GM23248 (cell line): ENCODE measurements at regions not wholly inside any gene's neighbourhood (a gene's known extent, or its start where the extent isn't known, plus 50 kb on each side); places are given as distances from the start of the nearest gene placed in this dataset.

Source experiments
- DNase-seq: peaks from one replicate; pipeline ENCODE4 v3.0.0-alpha.2; 2015
- H2AFZ ChIP-seq: fragments of 200-600 bp; sonication (generic); 2 replicates; pipeline ENCODE4 v1.6.1; 2016; ENCODE audit warnings: antibody characterized with exemption
- H3F3A ChIP-seq: fragments of 200-600 bp; sonication (generic); 2 replicates; pipeline ENCODE4 v1.6.1; 2016; ENCODE audit warnings: mild to moderate bottlenecking, antibody characterized with exemption, mixed run types; ENCODE audit not compliant: insufficient read depth
- H3K27ac ChIP-seq: fragments of 200-600 bp; sonication (generic); 2 replicates; pipeline ENCODE4 v1.5.1; 2016; ENCODE audit warnings: mild to moderate bottlenecking
- H3K27me3 ChIP-seq: fragments of 200-600 bp; sonication (generic); replicated peaks from 2 replicates; pipeline ENCODE4 v1.6.1; 2016; ENCODE audit warnings: mild to moderate bottlenecking; ENCODE audit not compliant: insufficient read depth
- H3K36me3 ChIP-seq: fragments of 200-600 bp; sonication (generic); 2 replicates; pipeline ENCODE4 v1.6.1; 2016; ENCODE audit warnings: low read depth, mild to moderate bottlenecking
- H3K4me1 ChIP-seq: fragments of 200-600 bp; sonication (generic); 2 replicates; pipeline ENCODE4 v1.6.1; 2016; ENCODE audit warnings: mild to moderate bottlenecking; ENCODE audit not compliant: insufficient read depth
- H3K4me2 ChIP-seq: fragments of 200-600 bp; sonication (generic); one replicate; pipeline ENCODE4 v1.6.1; 2016; ENCODE audit warnings: mild to moderate bottlenecking; ENCODE audit not compliant: unreplicated experiment
- H3K4me3 ChIP-seq: fragments of 200-600 bp; sonication (generic); 2 replicates; pipeline ENCODE4 v1.5.1; 2016; ENCODE audit warnings: mild to moderate bottlenecking
- H3K79me2 ChIP-seq: fragments of 200-600 bp; sonication (generic); 2 replicates; pipeline ENCODE4 v1.6.1; 2016; ENCODE audit warnings: mild to moderate bottlenecking; ENCODE audit not compliant: insufficient read depth
- H3K9ac ChIP-seq: fragments of 200-600 bp; sonication (generic); 2 replicates; pipeline ENCODE4 v1.6.1; 2016; ENCODE audit warnings: mild to moderate bottlenecking
- H3K9me2 ChIP-seq: fragments of 200-600 bp; sonication (generic); 2 replicates; pipeline ENCODE4 v1.6.1; 2016; ENCODE audit warnings: mixed run types, mild to moderate bottlenecking, moderate library complexity; ENCODE audit not compliant: insufficient read depth
- H3K9me3 ChIP-seq: fragments of 200-600 bp; sonication (generic); one replicate; pipeline ENCODE4 v1.6.1; 2017; ENCODE audit warnings: low read depth
- H4K20me1 ChIP-seq: fragments of 200-600 bp; sonication (generic); 2 replicates; pipeline ENCODE4 v1.6.0; 2016; ENCODE audit not compliant: insufficient read depth
- EZH2 ChIP-seq: fragments of 200-600 bp; sonication (generic); IDR thresholded peaks from 2 replicates; pipeline ENCODE4 v1.6.1; 2018; ENCODE audit warnings: antibody characterized with exemption, mild to moderate bottlenecking; ENCODE audit not compliant: insufficient read depth, poor library complexity, severe bottlenecking
- EZH2phosphoT487 ChIP-seq: fragments of 200-600 bp; sonication (generic); IDR thresholded peaks from 2 replicates; pipeline ENCODE4 v1.6.1; 2018; ENCODE audit warnings: antibody characterized with exemption, moderate library complexity, mild to moderate bottlenecking, low read depth; ENCODE audit not compliant: insufficient read depth
- WGBS, 2 experiments: methylation state at CpG; one replicate each; pipeline ENCODE4 v1.1.6; 2015 to 2017; ENCODE audit warnings: low lambda C conversion rate in 2 of 2, low coverage in 1 of 2; ENCODE audit errors: missing lambda C conversion rate in 2 of 2; 5-methylcytosine and 5-hydroxymethylcytosine counted together
- in situ Hi-C: fragments of 300-500 bp; cut with MboI; formaldehyde crosslinking; loops from 2 replicates; pipeline ENCODE4 v1.15.0; 2020

DNA sequence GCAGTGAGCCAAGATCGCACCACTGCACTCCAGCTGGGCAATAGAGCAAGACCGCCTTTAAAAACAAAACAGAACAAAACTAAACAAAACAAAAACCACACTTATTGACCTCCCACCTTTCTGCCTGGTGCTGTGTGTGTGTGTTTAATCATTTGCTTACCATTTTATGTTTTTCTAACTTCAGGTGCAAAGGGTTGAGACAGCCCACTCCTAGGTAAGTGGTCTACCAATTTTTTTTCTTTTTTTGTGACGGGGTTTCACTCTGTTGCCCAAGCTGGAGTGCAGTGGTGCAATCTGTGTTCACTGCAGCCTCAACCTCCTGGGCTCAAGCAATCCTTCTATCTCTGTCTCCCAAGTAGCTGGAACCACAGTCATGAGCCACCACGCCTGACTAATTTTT, 65.8 kb downstream of the SALL1 start:
- TF ChIP-seq EZH2phosphoT487 (no peak), EZH2 (no peak)
- Histone ChIP-seq H3K9ac (no peak overlapping the region), H3K27ac (no peak overlapping the region), H2AFZ (no peak overlapping the region), H3K36me3 (no peaks in the 10 kb centered on the region), H3K4me1 (no peaks in the 10 kb centered on the region), H3K4me2 (no peak overlapping the region), H3K9me3 (no peaks in the 10 kb centered on the region), H3K27me3 (no peaks in the 10 kb centered on the region), H3K4me3 (no peak overlapping the region), H4K20me1 (no peaks in the 10 kb centered on the region), H3K9me2 (no peaks in the 10 kb centered on the region), H3F3A (no peaks in the 10 kb centered on the region), H3K79me2 (no peaks in the 10 kb centered on the region)
- no peak for DNase-seq
- 63 to 75% methylated on average over 4 of the region's 4 CpGs for WGBS, 2 experiments
- in situ Hi-C loops = loop anchor here (25.0 kb wide), 1 partner anchor 102 kb away; no protein-coding TSS in a partner anchor

GRCh38 chr16:51084074-51084928, 66.8 kb downstream of the SALL1 start:
- 43 to 48% methylated on average over 3 of the region's 3 CpGs for WGBS, 2 experiments
- H3K4me2 ChIP-seq = no peak overlapping the region
- in situ Hi-C loops = loop anchor here (25.0 kb wide), 1 partner anchor 103 kb away; no protein-coding TSS in a partner anchor

GRCh38 chr16:51072591-51072990, 78.5 kb downstream of the SALL1 start:
- 47 to 49% methylated on average over 4 of the region's 4 CpGs for WGBS, 2 experiments

More at GRCh38 chr16:51084074-51084928, 66.8 kb downstream of the SALL1 start:
- Histone ChIP-seq H3K9ac (no peak overlapping the region), H3K79me2 (no peaks in the 10 kb centered on the region), H3K4me1 (no peaks in the 10 kb centered on the region), H3K36me3 (no peaks in the 10 kb centered on the region), H3K4me3 (no peak overlapping the region), H3K9me2 (no peaks in the 10 kb centered on the region), H2AFZ (no peak overlapping the region), H3F3A (no peaks in the 10 kb centered on the region), H3K9me3 (no peaks in the 10 kb centered on the region), H3K27ac (no peak overlapping the region), H3K27me3 (no peaks in the 10 kb centered on the region), H4K20me1 (no peaks in the 10 kb centered on the region)
- no peak for DNase-seq
- TF ChIP-seq EZH2phosphoT487 (no peak), EZH2 (no peak)

GRCh38 chr16:51071326-51071725, 79.7 kb downstream of the SALL1 start:
- H3F3A ChIP-seq = no peaks in the 10 kb centered on the region
- H3K36me3 ChIP-seq = no peaks in the 10 kb centered on the region
- no peak for DNase-seq
- H3K4me3 ChIP-seq = no peak overlapping the region
- in situ Hi-C loops = no loop called here
- 59 to 62% methylated on average over 9 of the region's 9 CpGs for WGBS, 2 experiments
- no peaks in the 10 kb centered on the region for H3K9me3 ChIP-seq
- H3K27ac ChIP-seq = no peak overlapping the region
- no peaks in the 10 kb centered on the region for H3K27me3 ChIP-seq
- no peaks in the 10 kb centered on the region for H3K9me2 ChIP-seq
- no peaks in the 10 kb centered on the region for H3K79me2 ChIP-seq
- TF ChIP-seq EZH2 (no peak), EZH2phosphoT487 (no peak)
- no peaks in the 10 kb centered on the region for H3K4me1 ChIP-seq
- H4K20me1 ChIP-seq = no peaks in the 10 kb centered on the region
- no peak overlapping the region for H2AFZ ChIP-seq
- H3K9ac ChIP-seq = no peak overlapping the region
- no peak overlapping the region for H3K4me2 ChIP-seq

More at GRCh38 chr16:51072591-51072990, 78.5 kb downstream of the SALL1 start:
- no peak for TF ChIP-seq EZH2phosphoT487
- TF ChIP-seq EZH2 = no peak
- in situ Hi-C loops = no loop called here
- Histone ChIP-seq H3K4me1 (no peaks in the 10 kb centered on the region), H3F3A (no peaks in the 10 kb centered on the region), H2AFZ (no peak overlapping the region), H3K27me3 (no peaks in the 10 kb centered on the region), H4K20me1 (no peaks in the 10 kb centered on the region), H3K79me2 (no peaks in the 10 kb centered on the region), H3K9me3 (no peaks in the 10 kb centered on the region), H3K9me2 (no peaks in the 10 kb centered on the region), H3K9ac (no peak overlapping the region), H3K36me3 (no peaks in the 10 kb centered on the region), H3K4me3 (no peak overlapping the region), H3K4me2 (no peak overlapping the region), H3K27ac (no peak overlapping the region)
- DNase-seq = no peak
